Liver (tissue), 8 donors: ENCODE measurements at regions not wholly inside any gene's neighbourhood (a gene's known extent, or its start where the extent isn't known, plus 50 kb on each side); places are given as distances from the start of the nearest gene placed in this dataset.

ENCODE experiments used
- DNase-seq: peaks from one replicate; pipeline ENCODE4 v3.0.0-alpha.2; 2017; ENCODE audit warnings: low spot score
- H3K27ac ChIP-seq, 2 donors: one replicate each; pipeline ENCODE4 v1.7.0; 2013; ENCODE audit warnings: inconsistent platforms in 2 of 2, low read length in 2 of 2, control low read depth in 1 of 2, low read depth in 1 of 2, mild to moderate bottlenecking in 1 of 2
- H3K27me3 ChIP-seq, 4 donors: one replicate each; pipeline versions ENCODE4 v1.6.1 to v1.7.0; 2013; ENCODE audit warnings: low read length in 3 of 4, inconsistent platforms in 1 of 4, mild to moderate bottlenecking in 1 of 4, moderate library complexity in 1 of 4; ENCODE audit not compliant: control insufficient read depth in 4 of 4, insufficient read depth in 4 of 4
- H3K36me3 ChIP-seq, 4 donors: one replicate each; pipeline versions ENCODE4 v1.6.1 to v1.7.0; 2013; ENCODE audit warnings: low read length in 3 of 4, mild to moderate bottlenecking in 3 of 4, low read depth in 1 of 4, moderate library complexity in 1 of 4; ENCODE audit not compliant: control insufficient read depth in 4 of 4, insufficient read depth in 3 of 4
- H3K4me1 ChIP-seq, 4 donors: one replicate each; pipeline versions ENCODE4 v1.6.1 to v1.7.0; 2013; ENCODE audit warnings: low read length in 3 of 4, mild to moderate bottlenecking in 3 of 4, moderate library complexity in 1 of 4; ENCODE audit not compliant: control insufficient read depth in 4 of 4, insufficient read depth in 4 of 4
- H3K4me3 ChIP-seq, 3 donors: one replicate each; pipeline versions ENCODE4 v1.6.1 to v1.7.0; 2013; ENCODE audit warnings: low read length in 3 of 3, control low read depth in 1 of 3, low read depth in 1 of 3, mild to moderate bottlenecking in 1 of 3
- H3K9ac ChIP-seq, 2 donors: one replicate each; pipeline ENCODE4 v1.7.0; 2013; ENCODE audit warnings: low read length in 2 of 2, mild to moderate bottlenecking in 2 of 2, moderate library complexity in 2 of 2, control low read depth in 1 of 2, low read depth in 1 of 2
- H3K9me3 ChIP-seq, 4 donors: one replicate each; pipeline versions ENCODE4 v1.6.1 to v1.7.0; 2013; ENCODE audit warnings: low read length in 3 of 4; ENCODE audit not compliant: control insufficient read depth in 4 of 4
- ATF3 ChIP-seq: IDR thresholded peaks from 2 replicates; pipeline ENCODE4 v1.6.1; 2016; ENCODE audit warnings: antibody characterized with exemption
- CTCF ChIP-seq: fragments of 150-350 bp; IDR thresholded peaks from 2 replicates; pipeline ENCODE4 v1.5.1; 2017; ENCODE audit warnings: improper control_type of control experiment, low read depth, low read length; ENCODE audit not compliant: missing input control
- EGR1 ChIP-seq, 2 donors: IDR thresholded peaks; 2 replicates each; pipeline ENCODE4 v1.6.1; 2016 to 2018; ENCODE audit warnings: antibody characterized with exemption in 2 of 2, low read depth in 2 of 2
- FOXA1 ChIP-seq: IDR thresholded peaks from 2 replicates; pipeline ENCODE4 v1.6.1; 2016; ENCODE audit warnings: antibody characterized with exemption
- FOXA2 ChIP-seq: IDR thresholded peaks from 2 replicates; pipeline ENCODE4 v1.6.1; 2016; ENCODE audit warnings: antibody characterized with exemption
- GABPA ChIP-seq, 2 donors: IDR thresholded peaks in 1 of 2; conservative IDR thresholded peaks in 1 of 2; 2 replicates each; pipeline ENCODE4 v1.6.1; 2016; ENCODE audit warnings: antibody characterized with exemption in 2 of 2, mild to moderate bottlenecking in 1 of 2, moderate library complexity in 1 of 2
- HNF4A ChIP-seq, 2 donors: conservative IDR thresholded peaks; 2 replicates each; pipeline ENCODE4 v1.6.1; 2016; ENCODE audit warnings: antibody characterized with exemption in 2 of 2, mild to moderate bottlenecking in 2 of 2
- HNF4G ChIP-seq: IDR thresholded peaks from 2 replicates; pipeline ENCODE4 v1.6.1; 2016; ENCODE audit warnings: antibody characterized with exemption
- JUND ChIP-seq, 2 donors: IDR thresholded peaks; 2 replicates each; pipeline ENCODE4 v1.6.1; 2016; ENCODE audit warnings: antibody characterized with exemption in 2 of 2
- MAX ChIP-seq: IDR thresholded peaks from 2 replicates; pipeline ENCODE4 v1.6.1; 2016; ENCODE audit warnings: antibody characterized with exemption
- NR2F2 ChIP-seq: IDR thresholded peaks from 2 replicates; pipeline ENCODE4 v1.6.1; 2016; ENCODE audit warnings: antibody characterized with exemption
- RAD21 ChIP-seq, 2 donors: IDR thresholded peaks; 2 replicates each; pipeline ENCODE4 v1.6.1; 2016; ENCODE audit warnings: antibody characterized with exemption in 2 of 2, mild to moderate bottlenecking in 2 of 2
- REST ChIP-seq: IDR thresholded peaks from 2 replicates; pipeline ENCODE4 v1.6.1; 2016; ENCODE audit warnings: antibody characterized with exemption, mild to moderate bottlenecking
- RXRA ChIP-seq, 2 donors: IDR thresholded peaks; 2 replicates each; pipeline ENCODE4 v1.6.1; 2017 to 2018; ENCODE audit warnings: antibody characterized with exemption in 2 of 2, mild to moderate bottlenecking in 1 of 2
- SP1 ChIP-seq: IDR thresholded peaks from 2 replicates; pipeline ENCODE4 v1.6.1; 2018; ENCODE audit warnings: antibody characterized with exemption, mild to moderate bottlenecking
- TAF1 ChIP-seq: conservative IDR thresholded peaks from 2 replicates; pipeline ENCODE4 v1.6.1; 2016; ENCODE audit warnings: antibody characterized with exemption, mild to moderate bottlenecking
- YY1 ChIP-seq: IDR thresholded peaks from 2 replicates; pipeline ENCODE4 v1.6.1; 2016; ENCODE audit warnings: antibody characterized with exemption, mild to moderate bottlenecking
- WGBS: extraction: QIAGEN DNeasy Blood & Tissue Kit; methylation state at CpG from one replicate; pipeline ENCODE4 v1.1.7; 2013; 5-methylcytosine and 5-hydroxymethylcytosine counted together
- donor health status: healthy.
- donor health status: healthy.
- donor health status: healthy.
- donor health status: healthy.
- donor health status: healthy.

- H3K9me3 ChIP-seq, result no peaks in the 10 kb centered on the region
Observed at GRCh38 chr11:17135916-17136683, 58.6 kb upstream of the RPS13 start.

GRCh38 chr11:17132654-17133053, 55.2 kb upstream of the RPS13 start:
- H3K27me3 ChIP-seq, result no peaks in the 10 kb centered on the region
- no peak overlapping the region for H3K27ac ChIP-seq
- H3K9ac ChIP-seq, result no peak overlapping the region
- H3K4me3 ChIP-seq, result no peak overlapping the region
- peaks cover 1 to 28% (median 24%) of the 10 kb centered on the region in 4 donors for H3K36me3 ChIP-seq
- H3K9me3 ChIP-seq, result no peaks in the 10 kb centered on the region
- TF ChIP-seq JUND (IDR thresholded peaks at IDR 0.05), result no peak
- TF ChIP-seq TAF1, result no peak
- no peak for TF ChIP-seq CTCF
- no peak for TF ChIP-seq EGR1 (IDR thresholded peaks at IDR 0.05; ENCODE audit: low read depth in 2 of 2)
- no peak for TF ChIP-seq HNF4G
- TF ChIP-seq ATF3, result no peak
- no peak for TF ChIP-seq YY1
- TF ChIP-seq REST, result no peak
- no peak for TF ChIP-seq HNF4A (conservative IDR thresholded peaks at IDR 0.05)
- no peak for TF ChIP-seq GABPA (IDR thresholded peaks at IDR 0.05 in 1 of 2, conservative IDR thresholded peaks at IDR 0.05 in 1 of 2)
- TF ChIP-seq FOXA1, result no peak
- no peak for TF ChIP-seq MAX
- no peak for TF ChIP-seq RAD21 (IDR thresholded peaks at IDR 0.05)
- TF ChIP-seq NR2F2, result no peak
- TF ChIP-seq SP1, result no peak
- TF ChIP-seq RXRA (IDR thresholded peaks at IDR 0.05), result no peak
- TF ChIP-seq FOXA2, result no peak
- no peaks in the 10 kb centered on the region for H3K4me1 ChIP-seq
- DNase-seq, result no peak

More at GRCh38 chr11:17135916-17136683, 58.6 kb upstream of the RPS13 start:
- no peak overlapping the region for H3K4me3 ChIP-seq
- H3K9ac ChIP-seq, result no peak overlapping the region
- peaks cover 0 to 25% (median 18%) of the 10 kb centered on the region in 4 donors for H3K36me3 ChIP-seq
- no peaks in the 10 kb centered on the region for H3K27me3 ChIP-seq
- no peak overlapping the region for H3K27ac ChIP-seq
- 94% methylated on average over 3 of the region's 3 CpGs for WGBS
- no peak for TF ChIP-seq RXRA (IDR thresholded peaks at IDR 0.05)
- no peak for TF ChIP-seq YY1
- H3K4me1 ChIP-seq, result no peaks in the 10 kb centered on the region
- no peak for DNase-seq
